Neutrophil (primary cell): ENCODE measurements at regions not wholly inside any gene's neighbourhood (a gene's known extent, or its start where the extent isn't known, plus 50 kb on each side); places are given as distances from the start of the nearest gene placed in this dataset.

Experiments used
- H3K27ac ChIP-seq: fragments of 200-600 bp; sonication (generic); 2 replicates; pipeline ENCODE4 v1.5.1; 2016; ENCODE audit warnings: mild to moderate bottlenecking, moderate library complexity
- H3K27me3 ChIP-seq: fragments of 200-600 bp; sonication (generic); 2 replicates; pipeline ENCODE4 v1.6.0; 2016; ENCODE audit warnings: mild to moderate bottlenecking
- H3K36me3 ChIP-seq: fragments of 200-600 bp; sonication (generic); 2 replicates; pipeline ENCODE4 v1.5.1; 2017
- H3K4me1 ChIP-seq, 2 experiments: fragments of 200-600 bp in 1 of 2; sonication (generic) in 1 of 2; 1 replicate in 1 of 2; 2 replicates in 1 of 2; pipeline versions ENCODE4 v1.5.1 to v1.6.1; 2013 to 2016; ENCODE audit warnings: low read depth in 1 of 2, low read length in 1 of 2, mild to moderate bottlenecking in 1 of 2, moderate library complexity in 1 of 2; ENCODE audit not compliant: control insufficient read depth in 1 of 2, insufficient read depth in 1 of 2
- H3K4me3 ChIP-seq, 2 experiments: fragments of 200-600 bp in 1 of 2; sonication (generic) in 1 of 2; 1 replicate in 1 of 2; 2 replicates in 1 of 2; pipeline ENCODE4 v1.5.1; 2013 to 2016; ENCODE audit warnings: low read depth in 1 of 2, low read length in 1 of 2, mild to moderate bottlenecking in 1 of 2, moderate library complexity in 1 of 2
- H3K9me3 ChIP-seq: fragments of 200-600 bp; sonication (generic); 2 replicates; pipeline ENCODE4 v1.5.1; 2016
- TF ChIP-seq, protein P1 (sequence below): fragments of 200-600 bp; sonication (generic); IDR thresholded peaks from 2 replicates; pipeline ENCODE4 v1.5.1; 2016; ENCODE audit warnings: antibody characterized with exemption

DNA sequence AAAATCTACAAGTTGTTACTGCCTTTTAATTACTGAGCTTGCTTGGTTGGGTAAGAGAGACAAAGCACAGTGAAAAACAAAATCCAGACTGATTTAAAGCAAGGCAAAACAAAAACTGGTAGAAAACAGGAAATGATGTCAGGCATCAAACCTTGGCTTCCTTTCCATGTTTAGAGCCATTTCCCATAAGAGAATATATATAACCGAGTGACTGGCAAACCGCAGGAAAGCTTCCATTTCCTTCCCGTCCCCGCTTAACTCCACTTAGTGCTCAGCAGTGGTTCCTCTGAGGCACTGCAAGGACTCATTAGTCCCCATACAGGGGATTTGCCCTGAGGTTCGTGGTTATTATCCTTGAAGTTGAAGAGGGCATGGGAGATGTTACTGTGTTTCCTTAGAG lies 446.3 kb downstream of the LPIN1 start:
- TF ChIP-seq, protein P1, sequence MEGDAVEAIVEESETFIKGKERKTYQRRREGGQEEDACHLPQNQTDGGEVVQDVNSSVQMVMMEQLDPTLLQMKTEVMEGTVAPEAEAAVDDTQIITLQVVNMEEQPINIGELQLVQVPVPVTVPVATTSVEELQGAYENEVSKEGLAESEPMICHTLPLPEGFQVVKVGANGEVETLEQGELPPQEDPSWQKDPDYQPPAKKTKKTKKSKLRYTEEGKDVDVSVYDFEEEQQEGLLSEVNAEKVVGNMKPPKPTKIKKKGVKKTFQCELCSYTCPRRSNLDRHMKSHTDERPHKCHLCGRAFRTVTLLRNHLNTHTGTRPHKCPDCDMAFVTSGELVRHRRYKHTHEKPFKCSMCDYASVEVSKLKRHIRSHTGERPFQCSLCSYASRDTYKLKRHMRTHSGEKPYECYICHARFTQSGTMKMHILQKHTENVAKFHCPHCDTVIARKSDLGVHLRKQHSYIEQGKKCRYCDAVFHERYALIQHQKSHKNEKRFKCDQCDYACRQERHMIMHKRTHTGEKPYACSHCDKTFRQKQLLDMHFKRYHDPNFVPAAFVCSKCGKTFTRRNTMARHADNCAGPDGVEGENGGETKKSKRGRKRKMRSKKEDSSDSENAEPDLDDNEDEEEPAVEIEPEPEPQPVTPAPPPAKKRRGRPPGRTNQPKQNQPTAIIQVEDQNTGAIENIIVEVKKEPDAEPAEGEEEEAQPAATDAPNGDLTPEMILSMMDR: no peak
- Histone ChIP-seq H3K4me1 (no peaks in the 10 kb centered on the region), H3K9me3 (no peaks in the 10 kb centered on the region), H3K27ac (no peak overlapping the region), H3K27me3 (no peaks in the 10 kb centered on the region), H3K4me3 (no peak overlapping the region), H3K36me3 (no peaks in the 10 kb centered on the region)

DNA sequence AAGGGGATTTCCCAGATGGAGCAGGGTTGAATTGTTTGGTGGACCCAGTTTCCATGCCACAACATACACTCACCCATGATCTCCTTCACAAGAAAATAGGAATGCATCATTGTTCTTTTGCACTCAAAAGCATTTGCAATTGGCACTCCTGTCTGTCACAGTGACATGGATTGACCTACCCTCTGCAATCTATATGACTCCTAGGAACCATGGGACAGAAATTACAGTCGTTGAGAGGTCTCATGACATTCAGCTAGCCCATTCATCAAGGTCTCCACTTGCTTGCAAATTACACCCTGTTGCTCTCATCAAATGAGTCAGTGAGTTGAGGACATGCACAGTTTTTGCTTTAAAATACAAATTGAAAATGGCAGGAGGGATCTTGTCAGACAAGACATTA lies 448.5 kb downstream of the LPIN1 start:
- TF ChIP-seq, protein P1: no peak
- Histone ChIP-seq H3K27ac (no peak overlapping the region), H3K36me3 (no peaks in the 10 kb centered on the region), H3K9me3 (no peaks in the 10 kb centered on the region), H3K27me3 (no peaks in the 10 kb centered on the region), H3K4me3 (no peak overlapping the region), H3K4me1 (no peaks in the 10 kb centered on the region)

DNA sequence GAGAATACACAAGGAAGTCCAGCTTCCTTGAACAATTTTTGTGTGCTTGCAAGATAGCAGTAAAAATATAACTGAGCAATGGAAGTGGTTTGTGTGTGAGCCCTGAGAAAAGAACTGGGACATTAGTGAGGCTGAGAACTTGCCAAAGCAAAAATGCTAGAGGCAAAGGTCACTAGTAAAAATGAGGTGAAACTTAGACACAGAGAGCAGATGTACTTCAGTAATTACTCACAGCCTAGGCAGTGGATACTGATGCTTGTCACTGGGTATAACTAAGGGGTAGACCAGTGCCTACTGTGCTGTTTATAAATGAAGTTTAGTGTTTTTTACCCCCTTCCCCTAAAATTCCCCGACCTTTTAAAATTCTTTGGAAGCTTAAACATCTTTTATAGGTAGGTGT lies 450.1 kb downstream of the LPIN1 start:
- Histone ChIP-seq H3K4me3 (no peak overlapping the region), H3K36me3 (no peaks in the 10 kb centered on the region), H3K27me3 (no peaks in the 10 kb centered on the region), H3K27ac (no peak overlapping the region), H3K4me1 (no peaks in the 10 kb centered on the region), H3K9me3 (no peaks in the 10 kb centered on the region)
- TF ChIP-seq, protein P1: no peak

DNA sequence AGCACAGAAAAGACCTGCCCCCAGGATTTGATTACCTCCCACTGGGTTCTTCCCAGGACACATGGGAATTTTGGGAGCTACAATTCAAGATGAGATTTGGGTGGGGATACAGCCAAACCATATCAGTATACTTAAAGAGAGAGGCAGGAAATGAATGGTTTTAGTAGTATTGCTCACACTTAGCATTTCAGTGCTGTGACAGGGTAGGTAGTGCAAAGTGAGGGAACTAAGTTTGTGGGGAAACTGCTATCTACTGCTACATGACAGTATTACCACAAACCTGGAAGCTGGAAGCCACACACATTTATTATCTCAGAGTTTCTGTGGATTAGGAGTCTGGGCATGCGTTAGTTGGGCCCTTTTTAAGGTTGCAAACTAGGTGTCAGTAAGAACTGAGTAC lies 450.7 kb downstream of the LPIN1 start:
- no peaks in the 10 kb centered on the region for H3K4me1 ChIP-seq
- no peaks in the 10 kb centered on the region for H3K27me3 ChIP-seq
- no peaks in the 10 kb centered on the region for H3K36me3 ChIP-seq
- no peaks in the 10 kb centered on the region for H3K9me3 ChIP-seq
- H3K27ac ChIP-seq: no peak overlapping the region
- no peak overlapping the region for H3K4me3 ChIP-seq
- TF ChIP-seq, protein P1: no peak

DNA sequence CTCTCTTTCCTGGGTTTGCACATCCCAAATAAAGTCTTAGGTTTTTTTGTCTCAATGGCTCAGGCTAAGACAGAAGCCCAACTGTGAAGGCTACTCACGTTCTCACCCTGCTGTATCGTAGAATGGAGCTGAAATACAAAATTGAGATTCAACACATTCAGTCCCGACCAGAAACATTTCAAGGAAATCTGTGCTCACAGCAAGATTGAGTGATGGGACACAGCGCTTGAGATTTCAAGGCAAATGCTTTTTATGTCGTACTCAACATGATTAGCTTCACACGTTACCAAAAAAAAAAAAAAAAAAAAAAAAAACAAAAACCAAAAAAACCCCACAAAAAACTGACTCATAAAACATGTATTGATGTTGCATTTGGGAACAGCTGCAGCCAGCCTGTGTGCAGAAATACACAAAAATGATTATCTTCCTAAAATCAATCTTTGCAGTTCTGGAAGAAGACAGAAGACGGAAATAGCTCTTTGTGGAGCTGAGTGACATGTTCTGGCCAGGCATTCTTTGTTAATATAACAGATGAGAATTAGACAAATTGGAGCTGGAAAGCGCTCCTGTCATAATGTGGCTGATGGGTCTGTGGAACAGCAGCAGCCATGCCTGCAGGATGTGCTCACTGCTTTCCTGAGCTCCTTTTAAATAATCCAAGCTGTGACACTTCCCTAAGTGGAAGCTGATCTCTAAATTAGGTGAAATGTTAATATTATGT lies 453.2 kb downstream of the LPIN1 start:
- no peaks in the 10 kb centered on the region for H3K4me1 ChIP-seq
- TF ChIP-seq, protein P1: no peak
- no peak overlapping the region for H3K27ac ChIP-seq
- H3K4me3 ChIP-seq: no peak overlapping the region
- H3K27me3 ChIP-seq: no peaks in the 10 kb centered on the region
- H3K36me3 ChIP-seq: no peaks in the 10 kb centered on the region
- H3K9me3 ChIP-seq: peaks cover 3% of the 10 kb centered on the region
